ENCODE measurements at regions not wholly inside any gene's neighbourhood (a gene's known extent, or its start where the extent isn't known, plus 50 kb on each side); places are given as distances from the start of the nearest gene placed in this dataset.
"Not testable (repeated sequence)": the region's sequence is repeated elsewhere in the genome, so short reads cannot be mapped to it uniquely, and the experiment has no call there.

DNA sequence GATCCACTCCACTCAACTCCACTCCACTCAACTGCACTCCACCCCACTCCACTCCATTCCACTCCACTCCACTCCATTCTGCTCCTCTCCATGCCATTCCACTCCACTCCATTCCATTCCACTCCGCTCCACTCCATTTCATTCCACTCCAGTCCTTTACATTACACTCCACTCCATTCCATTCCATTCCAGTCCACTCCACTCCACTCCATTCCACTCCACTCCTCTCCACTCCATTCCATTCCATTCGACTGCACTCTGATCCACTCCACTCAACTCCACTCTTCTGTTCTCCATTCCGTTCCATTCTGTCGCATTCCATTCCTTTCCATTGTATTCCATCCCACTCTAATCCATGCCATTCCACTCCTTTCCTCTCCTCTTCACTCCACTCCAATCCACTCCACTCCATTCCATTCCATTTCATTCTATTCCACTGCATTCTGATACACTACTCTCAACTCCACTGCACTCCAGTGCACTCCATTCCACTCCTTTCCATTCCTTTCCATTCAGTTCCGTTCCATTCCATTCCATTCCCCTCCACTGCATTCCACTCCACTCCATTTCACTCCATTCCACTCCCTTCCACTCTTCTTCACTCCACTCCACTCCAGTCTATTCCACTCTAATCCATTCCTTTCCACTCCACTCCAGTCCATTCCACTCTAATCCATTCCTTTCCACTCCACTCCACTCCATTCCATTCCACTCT lies 2564.2 kb upstream of the TPTE start:
- not testable (repeated sequence) for DNase-seq

DNA sequence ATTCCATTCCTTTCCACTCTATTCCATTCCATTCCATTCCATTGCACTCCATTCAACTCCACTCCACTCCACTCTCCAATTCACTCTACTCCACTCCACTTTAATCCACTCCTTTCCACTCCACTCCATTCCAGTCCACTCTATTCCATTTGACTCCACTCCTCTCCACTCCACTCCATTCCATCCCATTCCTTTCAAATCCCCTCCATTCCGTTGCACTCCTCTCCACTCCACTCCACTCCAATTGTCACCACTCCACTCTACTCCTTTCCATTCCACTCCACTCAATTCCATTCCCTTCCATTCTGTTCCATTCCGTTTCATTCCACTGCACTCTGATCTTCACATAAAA lies 2563.7 kb upstream of the TPTE start:
- DNase-seq: no peak

All from fibroblast of skin of right quadriceps (primary cell).